ENCODE measurements at regions not wholly inside any gene's neighbourhood (a gene's known extent, or its start where the extent isn't known, plus 50 kb on each side); places are given as distances from the start of the nearest gene placed in this dataset.

GRCh38 chr1:194150242-194150641 is 963.8 kb upstream of the B3GALT2 start:
- Histone ChIP-seq H3K9me3 (no peaks in the 10 kb centered on the region), H3K4me1 (no peaks in the 10 kb centered on the region), H3K27me3 (no peaks in the 10 kb centered on the region), H3K4me3 (no peak overlapping the region), H3K27ac (no peak overlapping the region), H3K36me3 (no peaks in the 10 kb centered on the region)
- DNase-seq = no peak
- TF ChIP-seq, protein P1, sequence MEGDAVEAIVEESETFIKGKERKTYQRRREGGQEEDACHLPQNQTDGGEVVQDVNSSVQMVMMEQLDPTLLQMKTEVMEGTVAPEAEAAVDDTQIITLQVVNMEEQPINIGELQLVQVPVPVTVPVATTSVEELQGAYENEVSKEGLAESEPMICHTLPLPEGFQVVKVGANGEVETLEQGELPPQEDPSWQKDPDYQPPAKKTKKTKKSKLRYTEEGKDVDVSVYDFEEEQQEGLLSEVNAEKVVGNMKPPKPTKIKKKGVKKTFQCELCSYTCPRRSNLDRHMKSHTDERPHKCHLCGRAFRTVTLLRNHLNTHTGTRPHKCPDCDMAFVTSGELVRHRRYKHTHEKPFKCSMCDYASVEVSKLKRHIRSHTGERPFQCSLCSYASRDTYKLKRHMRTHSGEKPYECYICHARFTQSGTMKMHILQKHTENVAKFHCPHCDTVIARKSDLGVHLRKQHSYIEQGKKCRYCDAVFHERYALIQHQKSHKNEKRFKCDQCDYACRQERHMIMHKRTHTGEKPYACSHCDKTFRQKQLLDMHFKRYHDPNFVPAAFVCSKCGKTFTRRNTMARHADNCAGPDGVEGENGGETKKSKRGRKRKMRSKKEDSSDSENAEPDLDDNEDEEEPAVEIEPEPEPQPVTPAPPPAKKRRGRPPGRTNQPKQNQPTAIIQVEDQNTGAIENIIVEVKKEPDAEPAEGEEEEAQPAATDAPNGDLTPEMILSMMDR (IDR thresholded peaks at IDR 0.05) = no peak
- TF ChIP-seq POLR2A (IDR thresholded peaks at IDR 0.05) = no peak
- ATAC-seq = no peak
- intact Hi-C loops (cut with DNase I) = no loop called here

DNA sequence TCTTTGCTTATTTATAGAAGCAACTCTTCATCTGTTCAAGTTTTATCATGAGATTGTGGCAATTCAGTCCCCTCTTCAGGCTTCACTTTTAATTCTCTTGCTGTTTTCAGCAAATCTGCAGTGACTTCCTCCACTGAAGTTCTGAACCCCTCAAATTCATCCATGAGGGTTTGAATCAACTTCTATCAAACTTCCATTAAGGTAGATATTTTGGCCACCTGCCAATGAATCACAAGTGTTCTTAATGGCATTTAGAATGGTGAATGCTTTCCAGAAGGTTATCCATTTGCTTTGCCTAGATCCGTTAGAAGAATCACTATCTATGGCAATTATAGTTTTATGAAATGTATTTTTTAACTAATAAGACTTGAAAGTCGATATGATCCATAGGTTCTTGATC is 946.7 kb upstream of the B3GALT2 start:
- 70 to 76% (median 75%) methylated on average over 2 of the region's 2 CpGs for WGBS, 4 donors
- no peaks in the 10 kb centered on the region for H3K9me3 ChIP-seq
- H3K27me3 ChIP-seq = no peaks in the 10 kb centered on the region
- H3K36me3 ChIP-seq = no peaks in the 10 kb centered on the region
- intact Hi-C loops (cut with DNase I) = no loop called here
- DNase-seq (no peak), ATAC-seq (no peak)
- no peak overlapping the region for H3K27ac ChIP-seq
- H3K4me1 ChIP-seq = no peaks in the 10 kb centered on the region
- H3K4me3 ChIP-seq = no peak overlapping the region
- TF ChIP-seq POLR2A (IDR thresholded peaks at IDR 0.05) = no peak
- TF ChIP-seq, protein P1 (IDR thresholded peaks at IDR 0.05) = no peak

DNA sequence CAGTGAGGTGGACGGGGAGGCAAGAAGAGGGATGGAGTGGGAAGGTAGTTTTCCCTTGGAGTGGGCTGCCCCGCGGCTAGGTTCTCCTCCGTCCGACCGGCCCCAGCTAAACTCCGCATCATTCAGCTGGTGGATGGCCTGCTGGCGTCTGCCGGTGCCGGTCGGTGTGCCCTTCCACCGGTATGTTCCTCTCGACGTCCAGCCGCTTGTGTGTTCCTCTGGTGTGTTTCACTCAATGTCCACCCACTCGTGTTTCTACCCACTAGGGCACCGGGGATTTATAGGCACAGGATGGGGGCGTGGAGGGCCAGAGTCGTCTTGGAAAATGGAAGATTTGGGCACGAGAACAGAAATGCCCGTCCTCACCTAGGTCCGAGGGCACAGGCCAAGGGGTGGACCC is 931.7 kb upstream of the B3GALT2 start:
- Histone ChIP-seq H3K4me1 (no peaks in the 10 kb centered on the region), H3K9me3 (peaks cover 0 to 12% (median 0%) of the 10 kb centered on the region in 12 donors), H3K27ac (no peak overlapping the region), H3K36me3 (no peaks in the 10 kb centered on the region), H3K4me3 (no peak overlapping the region), H3K27me3 (no peaks in the 10 kb centered on the region)
- no peak for ATAC-seq
- WGBS, 4 donors = 91 to 95% (median 93%) methylated on average over 22 of the region's 22 CpGs
- intact Hi-C loops (cut with DNase I) = no loop called here
- TF ChIP-seq, protein P1 (IDR thresholded peaks at IDR 0.05) = no peak
- no peak for TF ChIP-seq POLR2A (IDR thresholded peaks at IDR 0.05)
- DNase-seq = peak in 1 of 5 donors; percentile 42

DNA sequence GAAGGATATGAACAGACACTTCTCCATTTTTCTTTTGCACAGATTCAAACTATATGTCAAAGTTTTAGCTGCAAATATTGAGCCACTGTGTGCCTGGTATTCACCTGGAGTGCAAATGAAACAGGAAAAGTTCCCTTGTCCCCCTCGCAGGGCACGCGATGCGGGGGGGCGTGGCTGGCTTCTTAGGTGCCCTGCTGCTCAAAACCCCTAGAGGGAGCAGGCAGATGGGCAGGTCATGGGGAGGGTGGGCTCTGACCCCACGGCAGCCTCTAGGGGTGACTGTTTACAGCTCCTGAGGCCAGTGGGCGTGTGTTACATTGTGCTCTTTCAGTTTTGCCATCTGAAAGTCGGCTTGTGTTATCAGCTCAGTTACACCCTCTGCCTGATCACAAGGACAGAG is 931.2 kb upstream of the B3GALT2 start:
- DNase-seq (peak in 1 of 5 donors; percentile 27), ATAC-seq (no peak)
- 67 to 80% (median 73%) methylated on average over 8 of the region's 8 CpGs for WGBS, 4 donors
- Histone ChIP-seq H3K27me3 (no peaks in the 10 kb centered on the region), H3K4me3 (no peak overlapping the region), H3K9me3 (peaks cover 0 to 12% (median 0%) of the 10 kb centered on the region in 12 donors), H3K27ac (no peak overlapping the region), H3K4me1 (no peaks in the 10 kb centered on the region), H3K36me3 (no peaks in the 10 kb centered on the region)
- intact Hi-C loops (cut with DNase I) = no loop called here
- no peak for TF ChIP-seq POLR2A (IDR thresholded peaks at IDR 0.05)
- TF ChIP-seq, protein P1 (IDR thresholded peaks at IDR 0.05) = no peak

Measured in heart left ventricle (tissue), 16 donors.